Panc1 (cell line): ENCODE measurements at regions not wholly inside any gene's neighbourhood (a gene's known extent, or its start where the extent isn't known, plus 50 kb on each side); places are given as distances from the start of the nearest gene placed in this dataset.

ENCODE experiments used
- ATAC-seq: fragments of 200-7000 bp; cut with Tn5 transposase; 2 replicates; pipeline ENCODE4 v1.9.1; 2020; ENCODE audit warnings: mild to moderate bottlenecking, moderate library complexity
- BruUV-seq: library from RNA; stranded (reverse); fragments of 400-500 nt; replicated peaks from 2 replicates; lab custom pipeline; 2021; lab: Mats Ljungman, UMichigan
- CTCF ChIA-PET: fragments of 300-600 bp; sonication (Branson Sonifier 250); formaldehyde crosslinking; loops from one replicate; lab custom pipeline; 2022; ENCODE audit warnings: antibody characterized with exemption; lab: Charles Lee
- POLR2A ChIA-PET: fragments of 300-600 bp; sonication (Branson Sonifier 250); formaldehyde crosslinking; loops from one replicate; lab custom pipeline; 2022; ENCODE audit warnings: antibody characterized with exemption; lab: Charles Lee
- DNase-seq: peaks from one replicate; pipeline ENCODE4 v3.0.0-alpha.2; 2010; ENCODE audit warnings: low read depth, low spot score
- H3K27ac ChIP-seq: 2 replicates; pipeline ENCODE4 v1.5.1; 2011; ENCODE audit warnings: mild to moderate bottlenecking, low read length, inconsistent platforms
- H3K27me3 ChIP-seq: fragments of 200-500 bp; sonication (Bioruptor generic); 2 replicates; pipeline ENCODE4 v1.6.0; 2014; ENCODE audit warnings: low read length, inconsistent platforms; ENCODE audit not compliant: control insufficient read depth, insufficient read depth
- H3K36me3 ChIP-seq: fragments of 200-500 bp; sonication (Bioruptor generic); 2 replicates; pipeline ENCODE4 v1.5.1; 2014; ENCODE audit warnings: inconsistent platforms, mild to moderate bottlenecking, low read length, moderate library complexity; ENCODE audit not compliant: control insufficient read depth, insufficient read depth
- H3K4me1 ChIP-seq: 2 replicates; pipeline ENCODE4 v1.5.1; 2011; ENCODE audit warnings: inconsistent platforms, mild to moderate bottlenecking, low read length, moderate library complexity; ENCODE audit not compliant: control insufficient read depth, insufficient read depth
- H3K4me3 ChIP-seq, 2 experiments: 2 replicates each; pipeline ENCODE4 v1.5.1; 2011 to 2012; ENCODE audit warnings: low read depth in 2 of 2, low read length in 2 of 2, mild to moderate bottlenecking in 2 of 2, inconsistent platforms in 1 of 2, moderate library complexity in 1 of 2
- H3K9me3 ChIP-seq: fragments of 200-500 bp; sonication (Bioruptor generic); 2 replicates; pipeline ENCODE4 v1.5.1; 2014; ENCODE audit warnings: low read depth, mild to moderate bottlenecking, inconsistent platforms, low read length, moderate library complexity; ENCODE audit not compliant: control insufficient read depth, insufficient read depth
- POLR2AphosphoS5 ChIP-seq: IDR thresholded peaks from 2 replicates; pipeline ENCODE4 v1.6.1; 2012; ENCODE audit warnings: mild to moderate bottlenecking, low read depth, low read length, moderate library complexity
- SIN3A ChIP-seq: IDR thresholded peaks from 2 replicates; pipeline ENCODE4 v1.6.1; 2012; ENCODE audit warnings: low read depth, mild to moderate bottlenecking, low read length, moderate library complexity, borderline replicate concordance; ENCODE audit not compliant: insufficient read depth
- TCF7L2 ChIP-seq: IDR thresholded peaks from 2 replicates; pipeline ENCODE4 v1.6.1; 2011; ENCODE audit warnings: mild to moderate bottlenecking, low read depth, low read length, inconsistent platforms
- in situ Hi-C: cut with HindIII; loops from 2 replicates; pipeline ENCODE4 v1.10.0; 2016; ENCODE audit warnings: low sequenced_read_pairs, low pct_unique_long_range_greater_than_20kb
- intact Hi-C: fragments of 100-400 bp; cut with micrococcal nuclease; formaldehyde crosslinking; loops from one replicate; pipeline ENCODE4 v1.10.0; 2022; ENCODE audit not compliant: unreplicated experiment
- TF ChIP-seq, protein P1 (sequence below): fragments of 450-650 bp; IDR thresholded peaks from 2 replicates; pipeline ENCODE4 v1.5.1; 2017; ENCODE audit warnings: mild to moderate bottlenecking
- TF ChIP-seq, protein P2 (sequence below), 2 experiments: IDR thresholded peaks; 2 replicates each; pipeline ENCODE4 v1.6.1; 2011 to 2012; ENCODE audit warnings: low read depth in 2 of 2, control low read depth in 1 of 2, low read length in 1 of 2, mild to moderate bottlenecking in 1 of 2, moderate library complexity in 1 of 2; ENCODE audit not compliant: insufficient read depth in 1 of 2

DNA sequence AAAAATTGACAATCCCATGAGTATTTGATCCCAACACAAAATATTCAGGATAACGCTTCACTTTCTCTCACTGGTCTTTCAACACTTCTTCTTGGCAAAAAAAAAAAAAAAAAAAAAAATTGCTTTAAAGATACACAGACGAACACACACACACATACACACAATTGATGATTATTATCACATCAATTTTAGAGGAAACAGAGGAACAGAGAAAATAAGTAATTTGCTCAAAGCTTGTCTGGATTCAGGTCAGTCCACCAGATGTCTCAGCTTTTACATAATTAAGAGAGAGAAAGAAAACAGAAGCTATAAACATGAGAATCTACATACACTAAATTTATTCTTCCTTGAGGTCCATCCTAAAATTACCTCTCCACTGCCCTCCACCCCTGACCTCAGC lies 183.4 kb downstream of the MZT1 start:
- no peak overlapping the region for H3K27ac ChIP-seq
- no peaks in the 10 kb centered on the region for H3K4me1 ChIP-seq
- no peaks in the 10 kb centered on the region for H3K36me3 ChIP-seq
- H3K27me3 ChIP-seq, result no peaks in the 10 kb centered on the region
- no peak for ATAC-seq
- TF ChIP-seq SIN3A (no peak), POLR2AphosphoS5 (no peak), TCF7L2 (no peak)
- TF ChIP-seq, protein P1, sequence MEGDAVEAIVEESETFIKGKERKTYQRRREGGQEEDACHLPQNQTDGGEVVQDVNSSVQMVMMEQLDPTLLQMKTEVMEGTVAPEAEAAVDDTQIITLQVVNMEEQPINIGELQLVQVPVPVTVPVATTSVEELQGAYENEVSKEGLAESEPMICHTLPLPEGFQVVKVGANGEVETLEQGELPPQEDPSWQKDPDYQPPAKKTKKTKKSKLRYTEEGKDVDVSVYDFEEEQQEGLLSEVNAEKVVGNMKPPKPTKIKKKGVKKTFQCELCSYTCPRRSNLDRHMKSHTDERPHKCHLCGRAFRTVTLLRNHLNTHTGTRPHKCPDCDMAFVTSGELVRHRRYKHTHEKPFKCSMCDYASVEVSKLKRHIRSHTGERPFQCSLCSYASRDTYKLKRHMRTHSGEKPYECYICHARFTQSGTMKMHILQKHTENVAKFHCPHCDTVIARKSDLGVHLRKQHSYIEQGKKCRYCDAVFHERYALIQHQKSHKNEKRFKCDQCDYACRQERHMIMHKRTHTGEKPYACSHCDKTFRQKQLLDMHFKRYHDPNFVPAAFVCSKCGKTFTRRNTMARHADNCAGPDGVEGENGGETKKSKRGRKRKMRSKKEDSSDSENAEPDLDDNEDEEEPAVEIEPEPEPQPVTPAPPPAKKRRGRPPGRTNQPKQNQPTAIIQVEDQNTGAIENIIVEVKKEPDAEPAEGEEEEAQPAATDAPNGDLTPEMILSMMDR, result no peak
- TF ChIP-seq, protein P2, sequence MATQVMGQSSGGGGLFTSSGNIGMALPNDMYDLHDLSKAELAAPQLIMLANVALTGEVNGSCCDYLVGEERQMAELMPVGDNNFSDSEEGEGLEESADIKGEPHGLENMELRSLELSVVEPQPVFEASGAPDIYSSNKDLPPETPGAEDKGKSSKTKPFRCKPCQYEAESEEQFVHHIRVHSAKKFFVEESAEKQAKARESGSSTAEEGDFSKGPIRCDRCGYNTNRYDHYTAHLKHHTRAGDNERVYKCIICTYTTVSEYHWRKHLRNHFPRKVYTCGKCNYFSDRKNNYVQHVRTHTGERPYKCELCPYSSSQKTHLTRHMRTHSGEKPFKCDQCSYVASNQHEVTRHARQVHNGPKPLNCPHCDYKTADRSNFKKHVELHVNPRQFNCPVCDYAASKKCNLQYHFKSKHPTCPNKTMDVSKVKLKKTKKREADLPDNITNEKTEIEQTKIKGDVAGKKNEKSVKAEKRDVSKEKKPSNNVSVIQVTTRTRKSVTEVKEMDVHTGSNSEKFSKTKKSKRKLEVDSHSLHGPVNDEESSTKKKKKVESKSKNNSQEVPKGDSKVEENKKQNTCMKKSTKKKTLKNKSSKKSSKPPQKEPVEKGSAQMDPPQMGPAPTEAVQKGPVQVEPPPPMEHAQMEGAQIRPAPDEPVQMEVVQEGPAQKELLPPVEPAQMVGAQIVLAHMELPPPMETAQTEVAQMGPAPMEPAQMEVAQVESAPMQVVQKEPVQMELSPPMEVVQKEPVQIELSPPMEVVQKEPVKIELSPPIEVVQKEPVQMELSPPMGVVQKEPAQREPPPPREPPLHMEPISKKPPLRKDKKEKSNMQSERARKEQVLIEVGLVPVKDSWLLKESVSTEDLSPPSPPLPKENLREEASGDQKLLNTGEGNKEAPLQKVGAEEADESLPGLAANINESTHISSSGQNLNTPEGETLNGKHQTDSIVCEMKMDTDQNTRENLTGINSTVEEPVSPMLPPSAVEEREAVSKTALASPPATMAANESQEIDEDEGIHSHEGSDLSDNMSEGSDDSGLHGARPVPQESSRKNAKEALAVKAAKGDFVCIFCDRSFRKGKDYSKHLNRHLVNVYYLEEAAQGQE (IDR thresholded peaks at IDR 0.05; ENCODE audit: insufficient read depth in 1 of 2, low read depth in 2 of 2, low read length in 1 of 2), result no peak
- H3K4me3 ChIP-seq, result no peak overlapping the region
- no peaks in the 10 kb centered on the region for H3K9me3 ChIP-seq
- ChIA-PET CTCF (no interaction called here), POLR2A (no interaction called here)
- no TSS peak for BruUV-seq
- intact Hi-C loops (no loop called here), in situ Hi-C loops (no loop called here)
- no peak for DNase-seq

DNA sequence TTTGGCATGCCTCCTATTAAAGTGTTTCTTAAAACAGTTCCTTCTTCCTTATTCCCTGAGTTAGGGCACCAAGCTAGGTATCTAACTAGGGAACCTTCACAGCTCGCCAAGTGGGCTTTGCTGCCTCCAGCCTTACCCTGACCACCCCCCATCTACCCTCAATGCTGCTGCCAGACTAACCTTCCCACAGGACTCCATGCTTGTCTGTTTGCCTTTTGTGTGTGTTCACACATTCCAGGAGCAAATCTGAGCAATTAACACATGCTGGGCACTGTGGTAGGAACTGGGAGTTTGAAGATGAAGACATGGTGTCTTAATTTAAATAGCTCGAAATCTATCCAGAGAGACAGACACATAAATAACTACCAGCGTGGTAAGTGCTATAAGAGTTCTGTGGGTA lies 185.2 kb downstream of the MZT1 start:
- ChIA-PET POLR2A (no interaction called here), CTCF (no interaction called here)
- H3K4me1 ChIP-seq, result no peaks in the 10 kb centered on the region
- DNase-seq (no peak), ATAC-seq (no peak)
- no peaks in the 10 kb centered on the region for H3K27me3 ChIP-seq
- no peak overlapping the region for H3K27ac ChIP-seq
- no peaks in the 10 kb centered on the region for H3K36me3 ChIP-seq
- H3K4me3 ChIP-seq, result no peak overlapping the region
- no TSS peak for BruUV-seq
- H3K9me3 ChIP-seq, result no peaks in the 10 kb centered on the region
- in situ Hi-C loops (no loop called here), intact Hi-C loops (no loop called here)
- TF ChIP-seq, protein P1, result no peak
- TF ChIP-seq, protein P2 (IDR thresholded peaks at IDR 0.05; ENCODE audit: insufficient read depth in 1 of 2, low read depth in 2 of 2, low read length in 1 of 2), result no peak
- TF ChIP-seq SIN3A (no peak), TCF7L2 (no peak), POLR2AphosphoS5 (no peak)
